Limb (tissue), 2 donors: ENCODE measurements at regions not wholly inside any gene's neighbourhood (a gene's known extent, or its start where the extent isn't known, plus 50 kb on each side); places are given as distances from the start of the nearest gene placed in this dataset.
"Not testable (repeated sequence)": the region's sequence is repeated elsewhere in the genome, so short reads cannot be mapped to it uniquely, and the experiment has no call there.

ENCODE experiments used
- DNase-seq, 2 donors: peaks; one replicate each; pipeline ENCODE4 v3.0.0-alpha.2; 2016; ENCODE audit errors: extremely low spot score in 2 of 2

GRCh38 chr1:169051171-169051570, 55.3 kb upstream of the ATP1B1 start:
- no peak for DNase-seq

- not testable (repeated sequence) for DNase-seq
Observed at GRCh38 chr1:169052171-169052570, 54.3 kb upstream of the ATP1B1 start.

GRCh38 chr1:169052727-169053126, 53.8 kb upstream of the ATP1B1 start:
- no peak for DNase-seq

GRCh38 chr1:169053196-169053595, 53.3 kb upstream of the ATP1B1 start:
- no peak for DNase-seq
